PFSK-1 (cell line): ENCODE measurements at regions not wholly inside any gene's neighbourhood (a gene's known extent, or its start where the extent isn't known, plus 50 kb on each side); places are given as distances from the start of the nearest gene placed in this dataset.

Experiments used
- FOXP2 ChIP-seq: optimal IDR thresholded peaks from 2 replicates; pipeline ENCODE3; 2011; ENCODE audit warnings: borderline replicate concordance, control low read depth, inconsistent platforms; ENCODE audit not compliant: insufficient read depth; ENCODE audit errors: extremely low read length, extremely low read depth
- POLR2AphosphoS5 ChIP-seq: IDR thresholded peaks from 2 replicates; pipeline ENCODE4 v1.6.1; 2012; ENCODE audit warnings: low read depth, mild to moderate bottlenecking, control low read depth, low read length, moderate library complexity
- REST ChIP-seq, 2 experiments: IDR thresholded peaks; 2 replicates each; pipeline versions ENCODE4 v1.6.1 to v1.8.0; 2011 to 2012; ENCODE audit warnings: low read depth in 2 of 2, low read length in 2 of 2, control low read depth in 1 of 2, inconsistent platforms in 1 of 2, mild to moderate bottlenecking in 1 of 2, moderate library complexity in 1 of 2; ENCODE audit not compliant: insufficient read depth in 1 of 2
- SIN3A ChIP-seq: IDR thresholded peaks from 2 replicates; pipeline ENCODE4 v1.6.1; 2012; ENCODE audit warnings: mild to moderate bottlenecking, low read length, moderate library complexity, borderline replicate concordance; ENCODE audit not compliant: insufficient read depth
- TAF1 ChIP-seq: IDR thresholded peaks from 2 replicates; pipeline ENCODE4 v1.6.1; 2012; ENCODE audit warnings: low read length, control low read depth, borderline replicate concordance; ENCODE audit not compliant: insufficient read depth

DNA sequence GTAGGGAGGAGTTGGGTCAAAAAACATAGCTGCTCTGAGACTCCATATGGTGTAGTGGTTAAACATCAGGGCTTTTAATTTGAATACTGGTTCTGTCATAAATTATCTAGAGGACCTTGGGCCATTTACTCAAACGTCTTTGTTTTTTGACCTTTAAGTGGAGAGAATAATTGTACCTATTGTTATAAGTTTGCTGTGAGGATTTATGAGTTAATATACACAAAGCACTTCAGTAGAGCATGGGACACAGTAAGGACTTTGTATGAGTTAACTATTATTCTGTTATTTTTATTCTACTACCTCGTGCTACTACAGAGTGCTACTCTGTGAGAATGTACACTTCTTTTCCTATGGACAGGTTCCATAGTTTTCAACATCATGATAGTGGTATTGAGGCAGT lies 123.7 kb upstream of the TNC start:
- TF ChIP-seq POLR2AphosphoS5: no peak
- no peak for TF ChIP-seq TAF1
- TF ChIP-seq REST (IDR thresholded peaks at IDR 0.05; ENCODE audit: insufficient read depth in 1 of 2, low read depth in 2 of 2, low read length in 2 of 2): no peak
- TF ChIP-seq FOXP2: no peak
- TF ChIP-seq SIN3A: no peak
